ENCODE measurements at regions not wholly inside any gene's neighbourhood (a gene's known extent, or its start where the extent isn't known, plus 50 kb on each side); places are given as distances from the start of the nearest gene placed in this dataset.
A peak's percentile ranks its signal among the peaks of the same experiment; 100 is the strongest.

GRCh38 chr14:51780741-51781140 lies 79.7 kb upstream of the GNG2 start:
- DNase-seq (ENCODE audit: low read depth): no peak

DNA sequence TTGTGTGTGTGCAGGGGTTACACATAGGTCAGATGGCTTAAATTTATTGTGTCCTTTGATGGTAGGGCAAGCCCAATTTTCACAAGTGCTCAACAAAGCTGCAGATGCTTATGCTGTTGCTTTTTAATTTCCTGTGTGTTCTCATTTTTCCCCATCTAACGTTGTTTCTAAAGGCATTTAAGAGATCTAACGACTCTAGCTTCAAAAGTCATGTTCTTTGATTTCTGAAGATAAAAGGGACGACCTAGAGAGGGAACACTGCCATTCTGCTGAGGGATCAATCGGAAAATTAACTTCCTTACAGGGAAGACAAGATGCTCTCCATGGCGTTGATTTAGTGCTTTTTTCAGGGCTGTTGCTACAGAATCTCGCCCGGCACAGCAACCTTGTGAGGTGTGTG lies 79.0 kb upstream of the GNG2 start:
- no peak for DNase-seq (ENCODE audit: low read depth)

DNA sequence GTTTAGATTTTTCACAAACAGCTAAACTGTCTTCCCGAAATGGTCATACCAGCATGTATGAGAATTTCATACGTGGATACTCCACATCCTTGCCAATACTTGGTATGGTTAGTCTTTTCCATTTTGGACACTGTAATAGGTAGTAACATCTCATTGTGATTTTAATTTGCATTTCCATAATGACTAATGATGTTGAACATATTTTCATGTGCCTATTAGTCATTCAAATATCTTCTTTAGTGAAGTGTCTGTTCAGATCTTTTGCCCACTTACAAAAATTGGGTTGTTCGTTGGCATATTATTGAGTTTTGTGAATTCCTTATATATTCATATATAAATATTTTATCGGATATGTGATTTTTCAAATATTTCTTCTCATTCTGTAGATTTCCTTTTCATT lies 78.0 kb upstream of the GNG2 start:
- no peak for DNase-seq (ENCODE audit: low read depth)

DNA sequence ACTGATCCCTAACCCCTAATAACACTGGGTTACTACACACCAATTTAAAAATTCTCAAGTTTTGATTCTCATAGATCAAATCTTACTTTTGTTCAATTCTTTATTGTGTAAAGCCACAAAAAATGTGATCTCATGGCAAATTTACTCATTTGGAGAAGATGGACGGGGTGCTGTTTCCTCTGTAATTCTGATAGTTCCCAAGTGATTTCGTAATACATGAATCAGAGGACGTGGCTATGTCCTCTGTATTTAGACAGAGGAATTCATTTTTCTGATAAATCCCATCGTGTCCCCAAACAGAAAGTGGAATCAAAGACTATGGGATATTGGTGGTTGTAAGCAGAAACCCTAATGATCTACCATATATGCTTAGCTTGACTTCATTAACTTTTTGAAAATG lies 76.6 kb upstream of the GNG2 start:
- peak; percentile 26 for DNase-seq (ENCODE audit: low read depth)

DNA sequence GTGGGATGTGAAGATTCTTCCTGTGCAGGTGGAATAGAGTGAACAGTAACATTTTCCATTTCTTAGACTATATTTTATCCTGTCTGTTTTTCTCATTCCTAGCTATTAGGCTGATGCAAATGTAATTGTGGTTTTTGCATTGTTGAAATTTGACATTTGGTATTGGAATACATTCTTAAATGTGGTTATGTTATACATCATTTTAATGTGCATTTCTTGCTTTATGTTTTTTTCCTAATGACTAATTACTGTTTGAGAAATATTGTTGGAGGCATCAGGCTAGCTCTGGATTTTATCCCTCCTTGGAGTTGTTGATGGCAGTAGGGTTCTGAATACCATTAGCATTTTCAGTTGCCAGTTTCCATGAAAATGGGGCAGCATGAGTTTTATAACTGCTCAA lies 75.9 kb upstream of the GNG2 start:
- no peak for DNase-seq (ENCODE audit: low read depth)

- DNase-seq (ENCODE audit: low read depth): no peak
Observed at GRCh38 chr14:51786227-51786626, 74.2 kb upstream of the GNG2 start.

DNA sequence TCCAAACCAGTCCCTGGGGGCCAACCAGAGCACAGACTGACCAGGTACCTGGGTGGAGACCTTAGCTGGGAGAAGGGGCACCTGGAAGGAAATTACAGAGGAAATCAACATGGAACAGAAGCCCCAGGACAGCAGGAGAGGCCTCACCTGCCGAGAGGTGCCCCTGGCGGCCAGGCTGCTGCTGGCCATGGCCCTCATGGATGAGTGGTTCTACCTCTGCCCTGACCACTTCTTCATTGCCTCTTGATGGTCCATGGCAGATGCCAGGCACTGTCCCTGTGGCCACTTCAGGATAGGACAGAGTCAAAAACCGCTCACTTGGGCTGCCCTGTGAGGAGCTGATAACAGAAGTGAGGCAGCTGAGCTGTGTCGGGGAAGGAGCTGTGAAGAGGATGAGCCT lies 73.1 kb upstream of the GNG2 start:
- no peak for DNase-seq (ENCODE audit: low read depth)

- DNase-seq (ENCODE audit: low read depth): no peak
Observed at GRCh38 chr14:51789114-51789513, 71.3 kb upstream of the GNG2 start.

DNA sequence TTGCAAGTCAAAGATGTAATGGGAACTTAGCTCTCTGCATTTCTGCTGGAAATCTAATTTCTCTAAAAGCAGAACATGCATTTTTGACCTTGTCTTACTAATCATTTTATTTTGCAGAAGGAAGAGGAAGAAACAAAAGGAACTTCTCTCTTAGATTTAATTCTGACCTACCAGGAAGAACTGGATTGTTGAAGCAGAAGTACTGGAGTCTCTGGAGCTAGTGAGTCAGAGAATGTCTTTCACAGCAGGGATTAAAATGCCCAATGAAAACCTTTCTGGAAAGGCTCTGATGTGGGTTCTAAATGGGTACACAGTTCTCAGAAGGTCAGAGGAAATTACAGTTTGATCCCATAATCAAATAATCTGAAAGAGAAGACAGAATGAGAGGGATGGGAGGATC lies 70.8 kb upstream of the GNG2 start:
- DNase-seq (ENCODE audit: low read depth): no peak

- no peak for DNase-seq (ENCODE audit: low read depth)
Observed at GRCh38 chr14:51792809-51793208, 67.6 kb upstream of the GNG2 start.

GRCh38 chr14:51805541-51805940 lies 54.9 kb upstream of the GNG2 start:
- no peak for DNase-seq (ENCODE audit: low read depth)

DNA sequence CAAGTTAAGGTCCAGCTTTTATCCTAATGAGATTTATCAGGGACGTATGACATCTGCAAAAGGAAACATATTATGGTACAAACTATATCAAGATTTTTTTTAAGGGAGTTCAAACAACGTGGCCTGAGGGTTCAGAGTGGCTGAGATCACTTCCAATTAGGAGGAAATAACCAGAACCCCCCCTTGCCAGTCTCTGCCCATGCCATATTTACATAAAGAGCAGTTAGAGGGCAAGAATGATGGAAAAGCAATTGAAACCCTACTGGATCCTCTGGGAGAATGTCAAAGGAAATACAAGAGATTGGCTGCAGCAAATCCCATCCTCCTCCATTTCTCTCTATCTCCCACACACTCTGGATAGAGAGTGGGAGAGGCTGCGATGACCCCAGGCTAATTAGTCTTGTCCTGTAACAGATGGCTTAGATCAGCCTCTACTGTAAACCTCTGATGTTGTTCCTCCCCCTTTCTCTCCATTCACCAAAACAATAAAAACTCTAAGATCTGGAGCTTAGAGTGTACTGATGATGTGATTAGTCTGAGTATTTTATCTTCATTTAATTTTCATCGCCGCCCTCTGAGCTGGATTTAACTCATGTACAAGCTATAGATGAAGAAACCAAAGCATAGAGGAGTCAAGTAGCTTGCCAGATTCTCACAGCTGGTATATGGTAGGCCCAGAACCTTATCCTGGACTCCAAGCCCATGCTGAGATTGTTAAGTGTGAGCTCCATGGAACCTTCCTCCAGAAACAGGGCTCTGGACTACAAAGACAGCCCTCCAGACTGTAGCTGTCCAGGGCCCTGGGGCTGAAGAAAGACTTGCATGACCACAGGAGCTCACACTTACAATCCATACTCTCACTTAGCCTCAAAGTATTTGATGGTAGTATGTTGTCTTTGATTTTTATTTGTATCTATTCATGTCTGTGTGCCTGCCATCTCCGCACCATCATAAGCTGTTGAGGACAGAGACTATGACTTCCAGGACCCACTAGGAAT lies 54.1 kb upstream of the GNG2 start:
- no peak for DNase-seq (ENCODE audit: low read depth)

GRCh38 chr14:51807356-51807755 lies 53.1 kb upstream of the GNG2 start:
- DNase-seq (ENCODE audit: low read depth): no peak

All from HS-5 (cell line).